ENCODE measurements at regions not wholly inside any gene's neighbourhood (a gene's known extent, or its start where the extent isn't known, plus 50 kb on each side); places are given as distances from the start of the nearest gene placed in this dataset.

DNA sequence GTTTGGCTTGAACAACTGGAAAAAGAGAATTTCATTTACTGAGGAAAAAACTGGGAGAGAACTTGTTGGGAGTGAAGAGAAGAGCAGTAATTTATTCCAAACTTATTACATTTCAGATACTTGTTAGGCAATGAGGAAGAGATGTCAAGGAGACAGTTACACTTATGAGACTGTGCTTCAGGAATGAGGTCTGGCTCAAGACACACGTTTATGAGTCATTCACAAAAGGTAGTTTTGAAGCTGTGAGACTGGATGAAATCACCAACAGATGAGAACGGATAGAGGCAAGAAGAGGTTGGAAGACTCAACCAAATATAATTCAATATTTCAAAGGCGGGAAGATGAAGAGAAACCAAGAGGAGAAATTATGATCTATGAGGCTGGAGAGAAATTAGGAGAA, 70.6 kb upstream of the DEFB112 start:
- no peak for TF ChIP-seq CTCF (IDR thresholded peaks at IDR 0.05 in 4 of 5, conservative IDR thresholded peaks at IDR 0.05 in 1 of 5)
- TF ChIP-seq POLR2A (IDR thresholded peaks at IDR 0.05) = no peak
